OCI-LY3 (cell line): ENCODE measurements at regions not wholly inside any gene's neighbourhood (a gene's known extent, or its start where the extent isn't known, plus 50 kb on each side); places are given as distances from the start of the nearest gene placed in this dataset.

Source experiments
- H2AFZ ChIP-seq: fragments of 200-600, 300-600 bp; shearing (Covaris generic); 2 replicates; pipeline ENCODE4 v1.6.0; 2014; ENCODE audit warnings: antibody characterized with exemption, low read depth, low read length
- H3K27ac ChIP-seq: fragments of 200-600, 300-600 bp; sonication (generic); 2 replicates; pipeline ENCODE4 v1.5.1; 2014; ENCODE audit warnings: mild to moderate bottlenecking, low read length, moderate library complexity, mixed read lengths
- H3K27me3 ChIP-seq: fragments of 200-600, 300-600 bp; sonication (generic); 2 replicates; pipeline ENCODE4 v1.6.1; 2014; ENCODE audit warnings: low read depth, low read length, mixed read lengths
- H3K36me3 ChIP-seq: fragments of 200-600, 300-600 bp; sonication (generic); replicated peaks from 2 replicates; pipeline ENCODE3; 2014; ENCODE audit warnings: low read depth, low read length, mixed read lengths
- H3K4me1 ChIP-seq: fragments of 300-600, 200-600 bp; sonication (generic); 2 replicates; pipeline ENCODE4 v1.6.1; 2014; ENCODE audit warnings: low read length, mixed read lengths
- H3K4me2 ChIP-seq: fragments of 200-600, 300-600 bp; sonication (generic); 2 replicates; pipeline ENCODE4 v1.6.1; 2014; ENCODE audit warnings: low read length, mixed read lengths
- H3K4me3 ChIP-seq: fragments of 300-600, 200-600 bp; sonication (generic); 2 replicates; pipeline ENCODE4 v1.5.1; 2014; ENCODE audit warnings: antibody characterized with exemption, mild to moderate bottlenecking, low read length, moderate library complexity
- H3K79me2 ChIP-seq: fragments of 300-600, 200-600 bp; shearing (Covaris generic); 2 replicates; pipeline ENCODE4 v1.6.1; 2014; ENCODE audit warnings: mild to moderate bottlenecking, low read length, mixed read lengths
- H3K9ac ChIP-seq: fragments of 300-600, 200-600 bp; shearing (Covaris generic); 2 replicates; pipeline ENCODE4 v1.6.0; 2014; ENCODE audit warnings: mild to moderate bottlenecking, low read length, moderate library complexity
- H3K9me3 ChIP-seq: fragments of 200-600, 300-600 bp; shearing (Covaris generic); 2 replicates; pipeline ENCODE4 v1.6.1; 2014; ENCODE audit warnings: low read length, mixed read lengths; ENCODE audit not compliant: insufficient read depth
- H4K20me1 ChIP-seq: fragments of 200-600, 300-600 bp; sonication (generic); 2 replicates; pipeline ENCODE4 v1.6.1; 2016; ENCODE audit warnings: low read length, mixed read lengths; ENCODE audit not compliant: insufficient read depth
- CTCF ChIP-seq: fragments of 200-600, 300-600 bp; sonication (generic); IDR thresholded peaks from 2 replicates; pipeline ENCODE4 v1.5.1; 2014; ENCODE audit warnings: antibody characterized with exemption, low read length, low read depth
- EZH2phosphoT487 ChIP-seq: fragments of 200-600 bp; shearing (Covaris generic); IDR thresholded peaks from 2 replicates; pipeline ENCODE4 v1.6.1; 2018; ENCODE audit warnings: antibody characterized with exemption, mixed run types, low read depth

- Histone ChIP-seq H3K79me2 (no peaks in the 10 kb centered on the region), H3K4me3 (no peak overlapping the region), H3K36me3 (no peaks in the 10 kb centered on the region), H4K20me1 (no peaks in the 10 kb centered on the region), H2AFZ (no peak overlapping the region), H3K9me3 (no peaks in the 10 kb centered on the region; the same call in 1 of the 2 replicates), H3K4me2 (no peak overlapping the region), H3K27ac (no peak overlapping the region), H3K4me1 (no peaks in the 10 kb centered on the region), H3K27me3 (no peaks in the 10 kb centered on the region), H3K9ac (no peak overlapping the region)
- TF ChIP-seq CTCF (no peak), EZH2phosphoT487 (no peak)
Measured at GRCh38 chr16:54657709-54658102, 273.0 kb upstream of the IRX5 start.

DNA sequence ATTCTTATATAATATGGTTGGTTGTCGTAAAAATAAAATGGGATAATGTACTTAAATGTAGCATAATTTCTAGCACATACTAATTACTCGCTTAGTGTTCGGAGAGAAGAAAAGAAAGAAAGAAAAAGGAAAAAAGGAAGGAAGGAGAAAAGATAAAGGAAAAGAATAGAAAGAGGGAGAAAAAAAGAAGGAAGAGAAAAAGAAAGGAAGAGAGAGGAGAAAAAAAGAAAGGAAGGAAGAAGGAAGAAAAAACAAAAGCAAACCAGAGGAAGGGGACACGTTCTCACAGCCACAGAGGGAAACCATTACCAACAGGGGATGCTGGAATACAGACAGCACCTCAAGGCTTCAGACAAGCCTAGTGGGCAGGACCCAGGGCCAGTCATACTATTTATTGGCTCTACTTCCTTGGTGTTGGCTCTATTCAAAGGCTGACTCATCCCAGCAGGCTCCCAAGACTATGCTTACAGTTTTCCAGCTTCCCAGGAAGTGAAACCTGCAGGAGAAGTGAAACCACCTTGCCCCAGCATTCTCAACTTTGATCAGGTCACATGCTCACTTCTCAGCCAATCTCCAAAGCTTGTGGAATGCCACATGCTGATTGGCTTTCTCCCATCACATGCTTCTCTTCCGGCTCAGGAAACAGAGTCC, 273.5 kb upstream of the IRX5 start:
- Histone ChIP-seq H3K4me3 (no peak overlapping the region), H3K4me2 (no peak overlapping the region), H3K27ac (no peak overlapping the region), H3K36me3 (no peaks in the 10 kb centered on the region), H3K79me2 (no peaks in the 10 kb centered on the region), H3K4me1 (no peaks in the 10 kb centered on the region), H3K9me3 (no peaks in the 10 kb centered on the region; the same call in 1 of the 2 replicates), H3K27me3 (no peaks in the 10 kb centered on the region), H3K9ac (no peak overlapping the region), H2AFZ (no peak overlapping the region), H4K20me1 (no peaks in the 10 kb centered on the region)
- TF ChIP-seq EZH2phosphoT487 (no peak), CTCF (no peak)

DNA sequence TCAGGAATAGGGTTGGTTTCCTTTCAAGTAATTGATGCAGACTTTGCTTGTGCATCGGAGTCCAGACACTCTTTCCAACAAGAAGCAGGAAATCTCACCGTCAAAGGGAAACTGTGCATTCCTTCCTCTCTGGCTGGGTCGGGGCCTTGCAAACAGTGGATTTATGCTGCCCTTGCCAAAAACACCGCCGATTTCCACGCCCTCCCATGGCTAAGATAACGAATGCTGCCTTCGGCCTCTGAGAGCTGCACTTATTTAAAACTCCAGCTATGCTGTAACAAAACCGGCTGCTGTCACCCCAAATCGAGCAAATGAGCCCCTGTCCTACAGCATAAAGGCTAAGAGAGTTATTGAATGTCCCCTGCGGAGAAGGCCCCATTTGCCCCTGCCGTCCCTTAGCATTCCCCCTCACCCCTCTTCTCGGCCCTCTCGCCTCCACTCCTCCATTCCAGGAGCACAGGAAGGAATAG, 275.5 kb upstream of the IRX5 start:
- Histone ChIP-seq H3K4me3 (no peak overlapping the region), H2AFZ (no peak overlapping the region), H3K27me3 (no peaks in the 10 kb centered on the region), H3K36me3 (no peaks in the 10 kb centered on the region), H3K4me2 (no peak overlapping the region), H4K20me1 (no peaks in the 10 kb centered on the region), H3K9me3 (no peaks in the 10 kb centered on the region; the same call in 1 of the 2 replicates), H3K4me1 (no peaks in the 10 kb centered on the region), H3K9ac (no peak overlapping the region), H3K27ac (no peak overlapping the region), H3K79me2 (no peaks in the 10 kb centered on the region)
- TF ChIP-seq EZH2phosphoT487 (no peak), CTCF (no peak)

GRCh38 chr16:54654429-54654828, 276.2 kb upstream of the IRX5 start:
- Histone ChIP-seq H3K4me1 (no peaks in the 10 kb centered on the region), H3K4me2 (no peak overlapping the region), H3K27ac (no peak overlapping the region)

More at GRCh38 chr16:54654429-54654828, 276.2 kb upstream of the IRX5 start:
- Histone ChIP-seq H2AFZ (no peak overlapping the region), H3K27me3 (no peaks in the 10 kb centered on the region), H3K4me3 (no peak overlapping the region), H4K20me1 (no peaks in the 10 kb centered on the region), H3K9me3 (no peaks in the 10 kb centered on the region; the same call in 1 of the 2 replicates), H3K36me3 (no peaks in the 10 kb centered on the region), H3K79me2 (no peaks in the 10 kb centered on the region), H3K9ac (no peak overlapping the region)
- TF ChIP-seq CTCF (no peak), EZH2phosphoT487 (no peak)
